ENCODE measurements at regions not wholly inside any gene's neighbourhood (a gene's known extent, or its start where the extent isn't known, plus 50 kb on each side); places are given as distances from the start of the nearest gene placed in this dataset.

DNA sequence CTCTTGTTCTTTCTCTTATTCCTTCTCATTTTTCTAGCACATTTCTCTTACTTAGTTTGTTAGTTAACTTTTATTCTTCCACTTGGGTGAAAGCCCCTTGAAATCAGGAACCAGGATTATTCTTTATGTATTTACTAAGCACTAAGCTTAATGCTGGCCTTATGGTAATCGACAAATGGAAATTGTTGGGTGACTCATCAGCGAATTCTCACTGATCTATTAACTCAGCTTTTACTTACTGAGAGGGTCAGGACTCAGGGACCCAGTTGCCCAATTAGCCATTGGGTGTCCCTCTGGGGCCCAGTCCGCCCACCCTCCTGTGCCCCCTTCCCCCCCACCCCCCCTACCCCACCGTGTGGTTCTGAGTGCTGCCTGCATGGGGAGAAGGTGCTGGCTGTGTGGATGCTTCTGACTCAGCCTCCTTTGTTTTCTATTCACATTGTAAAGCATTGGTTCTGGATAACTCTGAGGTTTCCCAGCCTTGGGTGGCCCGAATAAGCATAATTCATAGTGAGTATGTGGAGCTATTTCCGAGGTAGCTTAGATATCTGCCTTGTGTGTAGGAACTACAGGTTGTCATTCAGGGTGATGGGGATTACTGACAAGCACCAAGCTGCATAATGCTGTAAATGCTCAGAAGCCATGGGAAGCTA is 240.9 kb downstream of the FGF9 start:
- TF ChIP-seq EZH2 (IDR thresholded peaks at IDR 0.05) = no peak
- TF ChIP-seq SIN3A (IDR thresholded peaks at IDR 0.05; ENCODE audit: low read depth) = no peak
- TF ChIP-seq, protein P1, sequence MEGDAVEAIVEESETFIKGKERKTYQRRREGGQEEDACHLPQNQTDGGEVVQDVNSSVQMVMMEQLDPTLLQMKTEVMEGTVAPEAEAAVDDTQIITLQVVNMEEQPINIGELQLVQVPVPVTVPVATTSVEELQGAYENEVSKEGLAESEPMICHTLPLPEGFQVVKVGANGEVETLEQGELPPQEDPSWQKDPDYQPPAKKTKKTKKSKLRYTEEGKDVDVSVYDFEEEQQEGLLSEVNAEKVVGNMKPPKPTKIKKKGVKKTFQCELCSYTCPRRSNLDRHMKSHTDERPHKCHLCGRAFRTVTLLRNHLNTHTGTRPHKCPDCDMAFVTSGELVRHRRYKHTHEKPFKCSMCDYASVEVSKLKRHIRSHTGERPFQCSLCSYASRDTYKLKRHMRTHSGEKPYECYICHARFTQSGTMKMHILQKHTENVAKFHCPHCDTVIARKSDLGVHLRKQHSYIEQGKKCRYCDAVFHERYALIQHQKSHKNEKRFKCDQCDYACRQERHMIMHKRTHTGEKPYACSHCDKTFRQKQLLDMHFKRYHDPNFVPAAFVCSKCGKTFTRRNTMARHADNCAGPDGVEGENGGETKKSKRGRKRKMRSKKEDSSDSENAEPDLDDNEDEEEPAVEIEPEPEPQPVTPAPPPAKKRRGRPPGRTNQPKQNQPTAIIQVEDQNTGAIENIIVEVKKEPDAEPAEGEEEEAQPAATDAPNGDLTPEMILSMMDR (IDR thresholded peaks at IDR 0.05 in 2 of 3, conservative IDR thresholded peaks at IDR 0.05 in 1 of 3; ENCODE audit: borderline replicate concordance in 1 of 3, insufficient read depth in 1 of 3, low read depth in 2 of 3, low read length in 2 of 3) = no peak
- no peak for TF ChIP-seq POLR2A (IDR thresholded peaks at IDR 0.05; ENCODE audit: borderline replicate concordance, extremely low read depth, insufficient read depth, insufficient read length)
- TF ChIP-seq, protein P2, sequence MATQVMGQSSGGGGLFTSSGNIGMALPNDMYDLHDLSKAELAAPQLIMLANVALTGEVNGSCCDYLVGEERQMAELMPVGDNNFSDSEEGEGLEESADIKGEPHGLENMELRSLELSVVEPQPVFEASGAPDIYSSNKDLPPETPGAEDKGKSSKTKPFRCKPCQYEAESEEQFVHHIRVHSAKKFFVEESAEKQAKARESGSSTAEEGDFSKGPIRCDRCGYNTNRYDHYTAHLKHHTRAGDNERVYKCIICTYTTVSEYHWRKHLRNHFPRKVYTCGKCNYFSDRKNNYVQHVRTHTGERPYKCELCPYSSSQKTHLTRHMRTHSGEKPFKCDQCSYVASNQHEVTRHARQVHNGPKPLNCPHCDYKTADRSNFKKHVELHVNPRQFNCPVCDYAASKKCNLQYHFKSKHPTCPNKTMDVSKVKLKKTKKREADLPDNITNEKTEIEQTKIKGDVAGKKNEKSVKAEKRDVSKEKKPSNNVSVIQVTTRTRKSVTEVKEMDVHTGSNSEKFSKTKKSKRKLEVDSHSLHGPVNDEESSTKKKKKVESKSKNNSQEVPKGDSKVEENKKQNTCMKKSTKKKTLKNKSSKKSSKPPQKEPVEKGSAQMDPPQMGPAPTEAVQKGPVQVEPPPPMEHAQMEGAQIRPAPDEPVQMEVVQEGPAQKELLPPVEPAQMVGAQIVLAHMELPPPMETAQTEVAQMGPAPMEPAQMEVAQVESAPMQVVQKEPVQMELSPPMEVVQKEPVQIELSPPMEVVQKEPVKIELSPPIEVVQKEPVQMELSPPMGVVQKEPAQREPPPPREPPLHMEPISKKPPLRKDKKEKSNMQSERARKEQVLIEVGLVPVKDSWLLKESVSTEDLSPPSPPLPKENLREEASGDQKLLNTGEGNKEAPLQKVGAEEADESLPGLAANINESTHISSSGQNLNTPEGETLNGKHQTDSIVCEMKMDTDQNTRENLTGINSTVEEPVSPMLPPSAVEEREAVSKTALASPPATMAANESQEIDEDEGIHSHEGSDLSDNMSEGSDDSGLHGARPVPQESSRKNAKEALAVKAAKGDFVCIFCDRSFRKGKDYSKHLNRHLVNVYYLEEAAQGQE (IDR thresholded peaks at IDR 0.05; ENCODE audit: low read depth) = no peak
- TF ChIP-seq EZH2phosphoT487 (IDR thresholded peaks at IDR 0.05; ENCODE audit: borderline replicate concordance) = no peak
- no peak for TF ChIP-seq CEBPB (IDR thresholded peaks at IDR 0.05; ENCODE audit: low read depth)
- TF ChIP-seq FOSL1 (IDR thresholded peaks at IDR 0.05; ENCODE audit: low read depth) = no peak
- TF ChIP-seq POLR2AphosphoS5 (IDR thresholded peaks at IDR 0.05; ENCODE audit: low read depth, low read length) = no peak
- TF ChIP-seq ZNF274 (IDR thresholded peaks at IDR 0.05; ENCODE audit: low read depth, low read length) = no peak
- TF ChIP-seq, protein P3, sequence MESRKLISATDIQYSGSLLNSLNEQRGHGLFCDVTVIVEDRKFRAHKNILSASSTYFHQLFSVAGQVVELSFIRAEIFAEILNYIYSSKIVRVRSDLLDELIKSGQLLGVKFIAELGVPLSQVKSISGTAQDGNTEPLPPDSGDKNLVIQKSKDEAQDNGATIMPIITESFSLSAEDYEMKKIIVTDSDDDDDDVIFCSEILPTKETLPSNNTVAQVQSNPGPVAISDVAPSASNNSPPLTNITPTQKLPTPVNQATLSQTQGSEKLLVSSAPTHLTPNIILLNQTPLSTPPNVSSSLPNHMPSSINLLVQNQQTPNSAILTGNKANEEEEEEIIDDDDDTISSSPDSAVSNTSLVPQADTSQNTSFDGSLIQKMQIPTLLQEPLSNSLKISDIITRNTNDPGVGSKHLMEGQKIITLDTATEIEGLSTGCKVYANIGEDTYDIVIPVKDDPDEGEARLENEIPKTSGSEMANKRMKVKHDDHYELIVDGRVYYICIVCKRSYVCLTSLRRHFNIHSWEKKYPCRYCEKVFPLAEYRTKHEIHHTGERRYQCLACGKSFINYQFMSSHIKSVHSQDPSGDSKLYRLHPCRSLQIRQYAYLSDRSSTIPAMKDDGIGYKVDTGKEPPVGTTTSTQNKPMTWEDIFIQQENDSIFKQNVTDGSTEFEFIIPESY (IDR thresholded peaks at IDR 0.05; ENCODE audit: extremely low read depth, insufficient replicate concordance, low read length) = no peak
- no peak for TF ChIP-seq RAD21 (IDR thresholded peaks at IDR 0.05; ENCODE audit: low read depth)
- no peak for TF ChIP-seq SP1 (IDR thresholded peaks at IDR 0.05; ENCODE audit: low read depth)

Data from HCT116 (cell line).